Activated CD4-positive, alpha-beta T cell treated with anti-CD3 and anti-CD28 coated beads, Interleukin-2, amount 50 U/mL, for 16 hours (primary cell): ENCODE measurements at regions not wholly inside any gene's neighbourhood (a gene's known extent, or its start where the extent isn't known, plus 50 kb on each side); places are given as distances from the start of the nearest gene placed in this dataset.

Experiments
- DNase-seq: peaks from one replicate; pipeline ENCODE4 v3.0.0-alpha.2; 2020

GRCh38 chr12:18975933-18976332 is 153.6 kb upstream of the PLEKHA5 start:
- no peak for DNase-seq

- DNase-seq: no peak
Observed at GRCh38 chr12:18979401-18980126, 150.0 kb upstream of the PLEKHA5 start.

- no peak for DNase-seq
Observed at GRCh38 chr12:18981732-18982131, 147.8 kb upstream of the PLEKHA5 start.

GRCh38 chr12:18982226-18982949 is 147.1 kb upstream of the PLEKHA5 start:
- no peak for DNase-seq

GRCh38 chr12:18983854-18984253 is 145.7 kb upstream of the PLEKHA5 start:
- no peak for DNase-seq

- DNase-seq: no peak
Observed at GRCh38 chr12:18990856-18991255, 138.7 kb upstream of the PLEKHA5 start.

- no peak for DNase-seq
Observed at GRCh38 chr12:18992336-18992735, 137.2 kb upstream of the PLEKHA5 start.

- DNase-seq: no peak
Observed at GRCh38 chr12:18998343-18999261, 130.9 kb upstream of the PLEKHA5 start.

- no peak for DNase-seq
Observed at GRCh38 chr12:19000836-19001235, 128.7 kb upstream of the PLEKHA5 start.

GRCh38 chr12:19002216-19002615 is 127.3 kb upstream of the PLEKHA5 start:
- no peak for DNase-seq

GRCh38 chr12:19003141-19003540 is 126.4 kb upstream of the PLEKHA5 start:
- no peak for DNase-seq

GRCh38 chr12:19003987-19004619 is 125.4 kb upstream of the PLEKHA5 start:
- DNase-seq: no peak

GRCh38 chr12:19005257-19005801 is 124.2 kb upstream of the PLEKHA5 start:
- DNase-seq: no peak

- no peak for DNase-seq
Observed at GRCh38 chr12:19006626-19007137, 122.9 kb upstream of the PLEKHA5 start.

- DNase-seq: no peak
Observed at GRCh38 chr12:19008102-19008501, 121.4 kb upstream of the PLEKHA5 start.

GRCh38 chr12:19010087-19010486 is 119.4 kb upstream of the PLEKHA5 start:
- DNase-seq: no peak

GRCh38 chr12:19010726-19011125 is 118.8 kb upstream of the PLEKHA5 start:
- no peak for DNase-seq

GRCh38 chr12:19012965-19013364 is 116.6 kb upstream of the PLEKHA5 start:
- DNase-seq: no peak

- no peak for DNase-seq
Observed at GRCh38 chr12:19014240-19014639, 115.3 kb upstream of the PLEKHA5 start.

GRCh38 chr12:19015285-19015684 is 114.2 kb upstream of the PLEKHA5 start:
- DNase-seq: no peak

GRCh38 chr12:19018302-19018970 is 111.1 kb upstream of the PLEKHA5 start:
- DNase-seq: no peak

GRCh38 chr12:19021240-19021639 is 108.3 kb upstream of the PLEKHA5 start:
- DNase-seq: no peak
